Endodermal cell (in vitro differentiated cells): ENCODE measurements at regions not wholly inside any gene's neighbourhood (a gene's known extent, or its start where the extent isn't known, plus 50 kb on each side); places are given as distances from the start of the nearest gene placed in this dataset.
A peak's percentile ranks its signal among the peaks of the same experiment; 100 is the strongest.

ENCODE experiments used
- DNase-seq: peaks from one replicate; pipeline ENCODE4 v3.0.0-alpha.2; 2017
- H3K27ac ChIP-seq: 2 replicates; pipeline ENCODE4 v1.5.1; 2013; ENCODE audit warnings: mild to moderate bottlenecking, low read depth, low read length, moderate library complexity
- H3K27me3 ChIP-seq: 2 replicates; pipeline ENCODE4 v1.6.1; 2013; ENCODE audit warnings: mild to moderate bottlenecking, low read length, moderate library complexity; ENCODE audit not compliant: insufficient read depth, control insufficient read depth, poor library complexity, severe bottlenecking
- H3K36me3 ChIP-seq: 2 replicates; pipeline ENCODE4 v1.7.0; 2013; ENCODE audit warnings: mild to moderate bottlenecking, low read length, moderate library complexity; ENCODE audit not compliant: control insufficient read depth, insufficient read depth
- H3K4me1 ChIP-seq: one replicate; pipeline ENCODE4 v1.7.0; 2013; ENCODE audit warnings: low read length; ENCODE audit not compliant: control insufficient read depth, insufficient read depth
- H3K4me3 ChIP-seq: 2 replicates; pipeline ENCODE4 v1.5.1; 2013; ENCODE audit warnings: mild to moderate bottlenecking, low read length, moderate library complexity
- H3K9ac ChIP-seq: 2 replicates; pipeline ENCODE4 v1.6.1; 2013; ENCODE audit warnings: mild to moderate bottlenecking, low read length, moderate library complexity; ENCODE audit not compliant: poor library complexity, severe bottlenecking; ENCODE audit errors: extremely low read depth
- H3K9me3 ChIP-seq: 2 replicates; pipeline ENCODE4 v1.6.1; 2013; ENCODE audit warnings: mild to moderate bottlenecking, low read length, moderate library complexity; ENCODE audit not compliant: control insufficient read depth
- H3K27ac Mint-ChIP-seq: 2 replicates; pipeline ENCODE4 v1.8.0; 2020; ENCODE audit warnings: mixed read lengths
- H3K27me3 Mint-ChIP-seq: 2 replicates; pipeline ENCODE4 v1.8.0; 2021; ENCODE audit warnings: mild to moderate bottlenecking, mixed read lengths; ENCODE audit not compliant: insufficient read depth
- H3K36me3 Mint-ChIP-seq: 2 replicates; pipeline ENCODE4 v1.8.0; 2020; ENCODE audit warnings: low read depth, mixed read lengths
- H3K4me1 Mint-ChIP-seq: 2 replicates; pipeline ENCODE4 v1.8.0; 2020; ENCODE audit warnings: mixed read lengths
- H3K4me3 Mint-ChIP-seq: 2 replicates; pipeline ENCODE4 v1.8.0; 2020; ENCODE audit warnings: mild to moderate bottlenecking, moderate library complexity, mixed read lengths
- H3K9me3 Mint-ChIP-seq: 2 replicates; pipeline ENCODE4 v1.8.0; 2020; ENCODE audit warnings: mild to moderate bottlenecking, mixed read lengths
- WGBS, 2 experiments: methylation state at CpG; one replicate each; pipeline versions ENCODE4 v1.1.5 to v1.1.7; 2013; ENCODE audit warnings: missing lambda C conversion rate in 2 of 2, mixed read lengths in 1 of 2; ENCODE audit not compliant: insufficient coverage in 1 of 2, insufficient read length in 1 of 2; 5-methylcytosine and 5-hydroxymethylcytosine counted together
- TF ChIP-seq, protein P1 (sequence below): fragments of 200-600 bp; sonication (generic); conservative IDR thresholded peaks from 2 replicates; pipeline ENCODE4 v1.5.0; 2021; ENCODE audit warnings: antibody characterized with exemption, mild to moderate bottlenecking

GRCh38 chr10:128414568-128414967, 288.3 kb upstream of the MKI67 start:
- WGBS, 2 experiments: 67 to 78% methylated on average over 1 to 5 of the region's 5 CpGs
- Histone ChIP-seq H3K9me3 (no peaks in the 10 kb centered on the region), H3K9ac (no peak overlapping the region), H3K27me3 (no peaks in the 10 kb centered on the region), H3K36me3 (no peaks in the 10 kb centered on the region), H3K4me1 (no peaks in the 10 kb centered on the region), H3K4me3 (no peak overlapping the region), H3K27ac (no peak overlapping the region)
- no peak overlapping the region for H3K4me3 Mint-ChIP-seq
- no peaks in the 10 kb centered on the region for H3K36me3 Mint-ChIP-seq
- no peak overlapping the region for H3K27ac Mint-ChIP-seq
- H3K4me1 Mint-ChIP-seq: peaks cover 4% of the 10 kb centered on the region
- no peaks in the 10 kb centered on the region for H3K27me3 Mint-ChIP-seq
- H3K9me3 Mint-ChIP-seq: no peaks in the 10 kb centered on the region
- TF ChIP-seq, protein P1, sequence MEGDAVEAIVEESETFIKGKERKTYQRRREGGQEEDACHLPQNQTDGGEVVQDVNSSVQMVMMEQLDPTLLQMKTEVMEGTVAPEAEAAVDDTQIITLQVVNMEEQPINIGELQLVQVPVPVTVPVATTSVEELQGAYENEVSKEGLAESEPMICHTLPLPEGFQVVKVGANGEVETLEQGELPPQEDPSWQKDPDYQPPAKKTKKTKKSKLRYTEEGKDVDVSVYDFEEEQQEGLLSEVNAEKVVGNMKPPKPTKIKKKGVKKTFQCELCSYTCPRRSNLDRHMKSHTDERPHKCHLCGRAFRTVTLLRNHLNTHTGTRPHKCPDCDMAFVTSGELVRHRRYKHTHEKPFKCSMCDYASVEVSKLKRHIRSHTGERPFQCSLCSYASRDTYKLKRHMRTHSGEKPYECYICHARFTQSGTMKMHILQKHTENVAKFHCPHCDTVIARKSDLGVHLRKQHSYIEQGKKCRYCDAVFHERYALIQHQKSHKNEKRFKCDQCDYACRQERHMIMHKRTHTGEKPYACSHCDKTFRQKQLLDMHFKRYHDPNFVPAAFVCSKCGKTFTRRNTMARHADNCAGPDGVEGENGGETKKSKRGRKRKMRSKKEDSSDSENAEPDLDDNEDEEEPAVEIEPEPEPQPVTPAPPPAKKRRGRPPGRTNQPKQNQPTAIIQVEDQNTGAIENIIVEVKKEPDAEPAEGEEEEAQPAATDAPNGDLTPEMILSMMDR: no peak
- no peak for DNase-seq

- no peak overlapping the region for H3K27ac Mint-ChIP-seq
- Histone ChIP-seq H3K4me1 (no peaks in the 10 kb centered on the region), H3K27ac (no peak overlapping the region), H3K36me3 (no peaks in the 10 kb centered on the region), H3K9ac (no peak overlapping the region), H3K27me3 (no peaks in the 10 kb centered on the region), H3K4me3 (no peak overlapping the region), H3K9me3 (no peaks in the 10 kb centered on the region)
- H3K9me3 Mint-ChIP-seq: no peaks in the 10 kb centered on the region
- WGBS, 2 experiments: 96 to 100% methylated on average over 2 to 6 of the region's 6 CpGs
- H3K4me1 Mint-ChIP-seq: peaks cover 4% of the 10 kb centered on the region
- no peaks in the 10 kb centered on the region for H3K27me3 Mint-ChIP-seq
- no peak overlapping the region for H3K4me3 Mint-ChIP-seq
- no peaks in the 10 kb centered on the region for H3K36me3 Mint-ChIP-seq
- TF ChIP-seq, protein P1: no peak
- DNase-seq: peak; percentile 12
These were observed 290.0 kb upstream of the MKI67 start for GRCh38 chr10:128416231-128416630.

GRCh38 chr10:128417826-128418225, 291.6 kb upstream of the MKI67 start:
- Mint-ChIP-seq H3K36me3 (no peaks in the 10 kb centered on the region), H3K27ac (no peak overlapping the region), H3K27me3 (no peaks in the 10 kb centered on the region), H3K9me3 (no peaks in the 10 kb centered on the region), H3K4me1 (no peaks in the 10 kb centered on the region), H3K4me3 (no peak overlapping the region)
- no peak for DNase-seq
- no peak overlapping the region for H3K27ac ChIP-seq
- H3K36me3 ChIP-seq: no peaks in the 10 kb centered on the region
- WGBS, 2 experiments: 88 to 92% methylated on average over 3 of the region's 3 CpGs
- H3K9me3 ChIP-seq: no peaks in the 10 kb centered on the region
- TF ChIP-seq, protein P1: no peak
- no peaks in the 10 kb centered on the region for H3K27me3 ChIP-seq
- H3K4me1 ChIP-seq: no peaks in the 10 kb centered on the region
- no peak overlapping the region for H3K9ac ChIP-seq
- no peak overlapping the region for H3K4me3 ChIP-seq
